AG04449 (cell line): ENCODE measurements at regions not wholly inside any gene's neighbourhood (a gene's known extent, or its start where the extent isn't known, plus 50 kb on each side); places are given as distances from the start of the nearest gene placed in this dataset.
"Not testable (repeated sequence)": the region's sequence is repeated elsewhere in the genome, so short reads cannot be mapped to it uniquely, and the experiment has no call there.

Source experiments
- CTCF ChIA-PET: fragments of 350-600 bp; formaldehyde crosslinking; extraction: SDS; loops from one replicate; lab custom pipeline; 2021; ENCODE audit warnings: antibody characterized with exemption; lab: Yijun Ruan, JAX
- POLR2A ChIA-PET: fragments of 400-600, 350-600 bp; formaldehyde crosslinking; extraction: SDS; loops from one replicate; lab custom pipeline; 2020; ENCODE audit warnings: antibody characterized with exemption, inconsistent platforms; lab: Yijun Ruan, JAX
- DNase-seq: peaks from one replicate; pipeline ENCODE4 v3.0.0-alpha.2; 2010; ENCODE audit warnings: low read depth, low spot score
- H3K4me3 ChIP-seq: 2 replicates; pipeline ENCODE4 v1.5.1; 2011; ENCODE audit warnings: low read depth, mild to moderate bottlenecking, control low read depth, low read length
- CTCF ChIP-seq: IDR thresholded peaks from one replicate; pipeline ENCODE4 v1.5.1; 2011; ENCODE audit warnings: mild to moderate bottlenecking, moderate library complexity, low read length, control low read depth, inconsistent platforms; ENCODE audit not compliant: insufficient read depth; ENCODE audit errors: missing control alignments

- POLR2A ChIA-PET: no interaction called here
Observed at GRCh38 chr18:1542230-1542774, 637.6 kb downstream of the ADCYAP1 start.

GRCh38 chr18:1544016-1544415 is 639.3 kb downstream of the ADCYAP1 start:
- ChIA-PET CTCF (no interaction called here), POLR2A (no interaction called here)
- no peak for DNase-seq
- no peak overlapping the region for H3K4me3 ChIP-seq
- TF ChIP-seq CTCF: no peak

More at GRCh38 chr18:1542230-1542774, 637.6 kb downstream of the ADCYAP1 start:
- no peak for TF ChIP-seq CTCF
- CTCF ChIA-PET: no interaction called here
- no peak overlapping the region for H3K4me3 ChIP-seq
- no peak for DNase-seq

- POLR2A ChIA-PET, H3K4me3 ChIP-seq, DNase-seq: not testable (repeated sequence)
- CTCF ChIA-PET: interaction anchor here (0.7 kb wide), 1 partner anchor 24 kb away, joined by 3 read pairs; no protein-coding TSS in a partner anchor
Observed at GRCh38 chr18:1557711-1558110, 653.0 kb downstream of the ADCYAP1 start.

GRCh38 chr18:1559563-1559962 is 654.9 kb downstream of the ADCYAP1 start:
- no peak overlapping the region for H3K4me3 ChIP-seq
- ChIA-PET POLR2A (no interaction called here), CTCF (no interaction called here)
- no peak for TF ChIP-seq CTCF
- no peak for DNase-seq

GRCh38 chr18:1564793-1565192 is 660.1 kb downstream of the ADCYAP1 start:
- CTCF ChIA-PET: no interaction called here

GRCh38 chr18:1571206-1571605 is 666.5 kb downstream of the ADCYAP1 start:
- CTCF ChIA-PET: no interaction called here
- H3K4me3 ChIP-seq: no peak overlapping the region
- DNase-seq: no peak
- no peak for TF ChIP-seq CTCF
- POLR2A ChIA-PET: no interaction called here

More at GRCh38 chr18:1564793-1565192, 660.1 kb downstream of the ADCYAP1 start:
- DNase-seq: no peak
- POLR2A ChIA-PET: no interaction called here
- TF ChIP-seq CTCF: no peak
- no peak overlapping the region for H3K4me3 ChIP-seq

GRCh38 chr18:1573732-1574131 is 669.1 kb downstream of the ADCYAP1 start:
- CTCF ChIA-PET: interaction anchor here (1.3 kb wide), 1 partner anchor 974 kb away, joined by 4 read pairs; no protein-coding TSS in a partner anchor

More at GRCh38 chr18:1573732-1574131, 669.1 kb downstream of the ADCYAP1 start:
- POLR2A ChIA-PET: no interaction called here
- no peak overlapping the region for H3K4me3 ChIP-seq
- no peak for TF ChIP-seq CTCF
- no peak for DNase-seq
